Colonic mucosa (tissue), 4 donors: ENCODE measurements at regions not wholly inside any gene's neighbourhood (a gene's known extent, or its start where the extent isn't known, plus 50 kb on each side); places are given as distances from the start of the nearest gene placed in this dataset.

Experiments used
- DNase-seq: peaks from one replicate; pipeline ENCODE4 v3.0.0-alpha.2; 2020
- H3K27ac ChIP-seq: fragments of 200-600 bp; one replicate; pipeline ENCODE4 v1.8.0; 2021
- H3K27me3 ChIP-seq: fragments of 200-600 bp; one replicate; pipeline ENCODE4 v1.8.0; 2021
- H3K36me3 ChIP-seq: fragments of 200-600 bp; one replicate; pipeline ENCODE4 v1.8.0; 2021
- H3K4me1 ChIP-seq: fragments of 200-600 bp; one replicate; pipeline ENCODE4 v1.8.0; 2021; ENCODE audit warnings: mild to moderate bottlenecking
- H3K4me3 ChIP-seq: fragments of 200-600 bp; one replicate; pipeline ENCODE4 v1.8.0; 2021
- H3K9ac ChIP-seq, 2 donors: one replicate each; pipeline ENCODE4 v1.7.0; 2013; ENCODE audit warnings: control low read depth in 2 of 2, low read depth in 2 of 2, low read length in 2 of 2
- H3K9me3 ChIP-seq: fragments of 200-600 bp; one replicate; pipeline ENCODE4 v1.8.0; 2021
- intact Hi-C: fragments of 100-400 bp; cut with DNase I; formaldehyde crosslinking; loops from one replicate; pipeline ENCODE4 v1.14.1; 2022
- TF ChIP-seq, protein P1 (sequence below): fragments of 200-600 bp; IDR thresholded peaks from one replicate; pipeline ENCODE4 v1.8.0; 2022; ENCODE audit warnings: antibody characterized with exemption, mild to moderate bottlenecking
- donor health status: healthy.
- donor health status: DM: no; HTN: no; CAD: no.
- donor health status: DM: no; HTN: no; CAD: no.

DNA sequence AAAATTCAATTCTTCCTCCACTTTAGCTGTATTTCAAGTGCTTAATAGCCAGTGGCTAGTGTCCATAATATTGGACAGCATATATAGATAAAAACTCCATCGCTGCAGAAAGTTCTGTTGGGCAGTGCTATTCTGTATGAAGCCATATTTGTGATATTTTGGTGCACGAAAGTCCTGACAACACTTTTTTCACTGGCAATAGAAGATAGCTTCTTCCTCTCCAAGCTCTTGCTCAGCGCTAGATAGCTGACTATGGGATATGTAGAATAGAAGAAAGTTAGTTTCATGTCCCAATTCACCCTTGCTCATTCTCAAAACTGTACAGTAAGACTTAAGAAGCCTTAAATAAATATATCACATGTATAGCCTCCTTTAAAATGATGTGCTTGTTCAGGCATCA lies 269.9 kb downstream of the TLR4 start:
- Histone ChIP-seq H3K4me1 (no peaks in the 10 kb centered on the region), H3K4me3 (no peak overlapping the region), H3K27me3 (no peaks in the 10 kb centered on the region), H3K9me3 (no peaks in the 10 kb centered on the region), H3K36me3 (no peaks in the 10 kb centered on the region), H3K9ac (no peak overlapping the region), H3K27ac (no peak overlapping the region)
- TF ChIP-seq, protein P1, sequence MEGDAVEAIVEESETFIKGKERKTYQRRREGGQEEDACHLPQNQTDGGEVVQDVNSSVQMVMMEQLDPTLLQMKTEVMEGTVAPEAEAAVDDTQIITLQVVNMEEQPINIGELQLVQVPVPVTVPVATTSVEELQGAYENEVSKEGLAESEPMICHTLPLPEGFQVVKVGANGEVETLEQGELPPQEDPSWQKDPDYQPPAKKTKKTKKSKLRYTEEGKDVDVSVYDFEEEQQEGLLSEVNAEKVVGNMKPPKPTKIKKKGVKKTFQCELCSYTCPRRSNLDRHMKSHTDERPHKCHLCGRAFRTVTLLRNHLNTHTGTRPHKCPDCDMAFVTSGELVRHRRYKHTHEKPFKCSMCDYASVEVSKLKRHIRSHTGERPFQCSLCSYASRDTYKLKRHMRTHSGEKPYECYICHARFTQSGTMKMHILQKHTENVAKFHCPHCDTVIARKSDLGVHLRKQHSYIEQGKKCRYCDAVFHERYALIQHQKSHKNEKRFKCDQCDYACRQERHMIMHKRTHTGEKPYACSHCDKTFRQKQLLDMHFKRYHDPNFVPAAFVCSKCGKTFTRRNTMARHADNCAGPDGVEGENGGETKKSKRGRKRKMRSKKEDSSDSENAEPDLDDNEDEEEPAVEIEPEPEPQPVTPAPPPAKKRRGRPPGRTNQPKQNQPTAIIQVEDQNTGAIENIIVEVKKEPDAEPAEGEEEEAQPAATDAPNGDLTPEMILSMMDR = no peak
- intact Hi-C loops = no loop called here
- DNase-seq = no peak

DNA sequence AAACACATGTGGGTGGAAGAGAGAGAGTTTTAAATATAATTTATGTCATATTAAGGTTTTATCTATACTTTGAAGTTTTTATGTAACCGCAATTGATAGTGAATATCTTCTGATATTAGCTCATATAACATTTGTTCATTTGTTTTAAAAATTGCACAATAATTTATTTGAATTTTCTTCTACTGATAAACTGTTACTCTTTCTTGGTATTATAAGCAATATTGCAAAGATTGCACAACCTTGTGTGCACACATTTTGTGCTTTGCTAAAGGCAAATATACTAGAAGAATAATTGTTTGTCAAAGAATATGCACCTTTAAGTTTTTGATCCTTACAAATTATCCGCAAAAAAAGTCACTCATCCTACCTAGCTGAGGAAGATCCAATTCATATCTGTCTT lies 275.7 kb downstream of the TLR4 start:
- Histone ChIP-seq H3K9ac (no peak overlapping the region), H3K4me1 (no peaks in the 10 kb centered on the region), H3K4me3 (no peak overlapping the region), H3K27me3 (no peaks in the 10 kb centered on the region), H3K36me3 (no peaks in the 10 kb centered on the region), H3K27ac (no peak overlapping the region), H3K9me3 (no peaks in the 10 kb centered on the region)
- DNase-seq = no peak
- intact Hi-C loops = no loop called here
- TF ChIP-seq, protein P1 = no peak

DNA sequence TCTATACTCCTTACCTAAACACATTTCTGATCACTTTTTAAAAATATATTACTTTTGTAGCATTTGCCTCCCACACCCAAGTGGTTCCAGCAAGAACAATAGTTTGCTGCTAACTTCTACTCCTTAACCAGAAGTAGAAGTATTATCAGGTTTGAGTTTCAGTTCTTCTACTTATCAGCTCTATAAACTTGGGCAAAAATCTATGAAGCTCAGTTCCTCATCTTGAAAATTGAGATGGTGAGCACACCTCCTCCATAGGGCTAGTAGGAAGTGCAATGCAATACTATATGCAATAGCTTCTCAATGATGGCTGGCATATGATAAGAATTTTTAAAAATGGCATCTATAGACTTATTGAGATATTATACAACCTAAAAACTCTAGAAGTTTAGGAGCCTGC lies 283.7 kb downstream of the TLR4 start:
- H3K9ac ChIP-seq = no peak overlapping the region
- H3K4me3 ChIP-seq = no peak overlapping the region
- H3K27ac ChIP-seq = no peak overlapping the region
- H3K27me3 ChIP-seq = no peaks in the 10 kb centered on the region
- no peaks in the 10 kb centered on the region for H3K36me3 ChIP-seq
- DNase-seq = no peak
- H3K4me1 ChIP-seq = no peaks in the 10 kb centered on the region
- no peaks in the 10 kb centered on the region for H3K9me3 ChIP-seq
- TF ChIP-seq, protein P1 = no peak
- intact Hi-C loops = no loop called here

DNA sequence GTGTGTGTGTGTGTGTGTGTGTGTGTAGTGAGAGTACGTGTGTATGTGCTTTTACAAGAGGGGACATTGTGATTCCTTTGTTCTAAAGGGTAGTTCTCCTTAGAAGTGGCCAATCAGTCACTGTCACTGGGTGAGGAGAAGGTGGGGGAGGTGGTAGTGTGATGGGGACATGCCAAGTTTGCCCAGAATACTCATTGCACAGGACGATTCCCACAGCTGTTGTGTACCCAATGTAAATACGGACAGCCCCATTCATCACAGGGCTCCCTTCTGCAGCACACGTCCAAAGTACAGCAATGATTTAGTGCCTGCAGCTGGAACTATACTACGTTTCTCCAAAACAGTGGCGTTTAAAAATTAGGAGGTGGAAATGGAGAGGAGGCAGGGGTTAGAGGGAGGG lies 287.8 kb downstream of the TLR4 start:
- Histone ChIP-seq H3K4me3 (no peak overlapping the region), H3K27ac (no peak overlapping the region), H3K4me1 (no peaks in the 10 kb centered on the region), H3K9me3 (no peaks in the 10 kb centered on the region), H3K36me3 (no peaks in the 10 kb centered on the region), H3K9ac (no peak overlapping the region), H3K27me3 (no peaks in the 10 kb centered on the region)
- TF ChIP-seq, protein P1 = no peak
- DNase-seq = no peak
- intact Hi-C loops = no loop called here

DNA sequence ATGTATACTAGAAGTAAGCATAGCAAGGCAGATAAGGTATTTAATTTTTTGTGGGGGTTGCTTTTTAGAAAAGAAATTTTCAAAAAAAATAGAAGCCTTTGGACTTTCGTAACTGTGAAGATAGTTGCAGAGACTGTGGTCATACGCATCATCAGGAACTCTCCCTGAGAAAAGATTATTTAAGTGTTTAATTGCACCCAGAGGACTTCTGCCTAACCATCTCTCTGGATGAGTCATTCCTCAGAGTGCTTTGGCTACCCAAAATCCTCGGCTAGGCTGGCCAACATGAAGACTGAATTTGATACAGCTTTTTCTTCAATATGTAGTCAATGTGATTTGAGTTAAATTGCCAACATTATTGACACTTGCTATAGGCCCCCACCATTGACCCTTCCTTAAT lies 296.4 kb downstream of the TLR4 start:
- Histone ChIP-seq H3K27ac (no peak overlapping the region), H3K9ac (no peak overlapping the region), H3K4me3 (no peak overlapping the region), H3K27me3 (no peaks in the 10 kb centered on the region), H3K9me3 (no peaks in the 10 kb centered on the region), H3K36me3 (no peaks in the 10 kb centered on the region), H3K4me1 (no peaks in the 10 kb centered on the region)
- TF ChIP-seq, protein P1 = no peak
- intact Hi-C loops = no loop called here
- DNase-seq = no peak

DNA sequence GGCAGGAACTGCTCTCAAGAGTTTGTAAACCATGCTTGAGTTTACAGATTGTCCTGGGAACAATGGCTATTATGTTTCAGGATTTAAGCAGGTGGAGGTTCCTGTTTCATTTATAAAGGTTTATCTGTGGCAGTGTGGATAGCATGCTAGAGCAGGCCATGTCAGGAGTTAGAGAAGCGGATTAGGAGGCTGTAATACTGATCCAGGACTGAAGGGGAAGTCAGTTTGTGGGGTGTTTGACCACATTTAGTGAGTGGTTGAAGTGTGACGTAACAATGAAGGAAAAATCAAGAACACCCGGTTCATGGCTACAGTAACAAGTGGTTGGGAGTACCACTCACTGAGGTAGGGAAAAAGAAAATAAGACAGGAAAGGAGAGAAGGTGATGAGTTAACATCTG lies 299.0 kb downstream of the TLR4 start:
- Histone ChIP-seq H3K9me3 (no peaks in the 10 kb centered on the region), H3K4me1 (no peaks in the 10 kb centered on the region), H3K4me3 (no peak overlapping the region), H3K27ac (no peak overlapping the region), H3K9ac (no peak overlapping the region), H3K36me3 (no peaks in the 10 kb centered on the region), H3K27me3 (no peaks in the 10 kb centered on the region)
- TF ChIP-seq, protein P1 = no peak
- DNase-seq = no peak
- intact Hi-C loops = no loop called here
